Thyroid gland (tissue), 4 donors: ENCODE measurements at regions not wholly inside any gene's neighbourhood (a gene's known extent, or its start where the extent isn't known, plus 50 kb on each side); places are given as distances from the start of the nearest gene placed in this dataset.
"Not testable (repeated sequence)": the region's sequence is repeated elsewhere in the genome, so short reads cannot be mapped to it uniquely, and the experiment has no call there.

ENCODE experiments used
- DNase-seq, 2 donors: peaks; one replicate each; pipeline ENCODE4 v3.0.0-alpha.2; 2019
- H3K27ac ChIP-seq, 3 donors: fragments of 200-600 bp; sonication (generic); 1 replicate in 2 of 3; 2 replicates in 1 of 3; pipeline ENCODE4 v1.5.1; 2016 to 2019; ENCODE audit warnings: mild to moderate bottlenecking in 1 of 3, moderate library complexity in 1 of 3
- H3K27me3 ChIP-seq: fragments of 200-600 bp; sonication (generic); one replicate; pipeline ENCODE4 v1.5.1; 2019
- H3K36me3 ChIP-seq, 2 donors: fragments of 200-600 bp; sonication (generic); one replicate each; pipeline ENCODE4 v1.5.1; 2016 to 2019
- H3K4me1 ChIP-seq, 2 donors: fragments of 200-600 bp; sonication (generic); one replicate each; pipeline ENCODE4 v1.5.1; 2017 to 2019
- H3K4me3 ChIP-seq, 3 donors: fragments of 200-600 bp; sonication (generic); replicated peaks in 1 of 3; 1 replicate in 2 of 3; 2 replicates in 1 of 3; pipeline ENCODE4 v1.5.1; 2016; ENCODE audit warnings: mild to moderate bottlenecking in 1 of 3
- H3K9me3 ChIP-seq: fragments of 200-600 bp; sonication (generic); one replicate; pipeline ENCODE4 v1.5.1; 2017
- CTCF ChIP-seq, 6 experiments: fragments of 200-600 bp in 3 of 6; fragments of 450-650 bp in 3 of 6; sonication (generic) in 3 of 6; IDR thresholded peaks; one replicate each; pipeline ENCODE4 v1.5.1; 2016 to 2019; ENCODE audit warnings: antibody characterized with exemption in 6 of 6, mild to moderate bottlenecking in 2 of 6, inconsistent platforms in 1 of 6, moderate library complexity in 1 of 6
- POLR2A ChIP-seq, 2 donors: fragments of 450-650 bp; IDR thresholded peaks; one replicate each; pipeline ENCODE4 v1.6.1; 2017; ENCODE audit warnings: antibody characterized with exemption in 2 of 2, mild to moderate bottlenecking in 2 of 2, moderate library complexity in 1 of 2
- WGBS, 2 donors: methylation state at CpG; one replicate each; pipeline ENCODE4 v1.1.5; 2017; 5-methylcytosine and 5-hydroxymethylcytosine counted together
- intact Hi-C: fragments of 100-400 bp; cut with DNase I; formaldehyde crosslinking; loops from one replicate; pipeline ENCODE4 v1.15.1; 2023

- intact Hi-C loops = no loop called here
- no peaks in the 10 kb centered on the region for H3K9me3 ChIP-seq
- 52 to 68% methylated on average over 11 of the region's 11 CpGs for WGBS, 2 donors
Measured at GRCh38 chr13:33678906-33679657, 138.9 kb upstream of the RFC3 start.

GRCh38 chr13:33679658-33680012, 138.3 kb upstream of the RFC3 start:
- Histone ChIP-seq H3K27ac (no peak overlapping the region), H3K36me3 (no peaks in the 10 kb centered on the region), H3K4me3 (no peak overlapping the region), H3K27me3 (no peaks in the 10 kb centered on the region), H3K4me1 (peaks cover 0 to 10% of the 10 kb centered on the region in 2 donors), H3K9me3 (no peaks in the 10 kb centered on the region)
- 97 to 100% methylated on average over 1 of the region's 1 CpG for WGBS, 2 donors
- DNase-seq = no peak
- intact Hi-C loops = no loop called here
- no peak for TF ChIP-seq CTCF (IDR thresholded peaks at IDR 0.05)
- TF ChIP-seq POLR2A (IDR thresholded peaks at IDR 0.05) = no peak

More at GRCh38 chr13:33678906-33679657, 138.9 kb upstream of the RFC3 start:
- DNase-seq = peak; percentile 13 to 42
- H3K27ac ChIP-seq = no peak overlapping the region
- H3K4me3 ChIP-seq = no peak overlapping the region
- TF ChIP-seq CTCF (IDR thresholded peaks at IDR 0.05) (no peak), POLR2A (IDR thresholded peaks at IDR 0.05) (no peak)
- peaks cover 0 to 10% of the 10 kb centered on the region in 2 donors for H3K4me1 ChIP-seq
- no peaks in the 10 kb centered on the region for H3K27me3 ChIP-seq
- no peaks in the 10 kb centered on the region for H3K36me3 ChIP-seq

GRCh38 chr13:33682020-33682564, 135.9 kb upstream of the RFC3 start:
- WGBS, 2 donors = 95% methylated on average over 21 to 32 of the region's 35 CpGs
- TF ChIP-seq CTCF (IDR thresholded peaks at IDR 0.05) (no peak), POLR2A (IDR thresholded peaks at IDR 0.05) (no peak)
- Histone ChIP-seq H3K36me3 (no peaks in the 10 kb centered on the region), H3K9me3 (no peaks in the 10 kb centered on the region), H3K4me1 (peaks cover 0 to 10% of the 10 kb centered on the region in 2 donors), H3K4me3 (no peak overlapping the region), H3K27ac (no peak overlapping the region), H3K27me3 (no peaks in the 10 kb centered on the region)
- intact Hi-C loops = no loop called here
- DNase-seq = no peak

GRCh38 chr13:33682646-33683045, 135.3 kb upstream of the RFC3 start:
- H3K36me3 ChIP-seq, intact Hi-C loops, H3K27me3 ChIP-seq, H3K4me3 ChIP-seq, DNase-seq, H3K27ac ChIP-seq, H3K9me3 ChIP-seq: not testable (repeated sequence)
- 75 to 92% methylated on average over 5 of the region's 5 CpGs for WGBS, 2 donors
- peaks cover 0 to 10% of the 10 kb centered on the region in 2 donors for H3K4me1 ChIP-seq

- WGBS, 2 donors = 86 to 87% methylated on average over 5 of the region's 5 CpGs
- DNase-seq = no peak
- H3K9me3 ChIP-seq = no peaks in the 10 kb centered on the region
- H3K27ac ChIP-seq = no peak overlapping the region
- peaks cover 0 to 10% of the 10 kb centered on the region in 2 donors for H3K4me1 ChIP-seq
- H3K36me3 ChIP-seq = no peaks in the 10 kb centered on the region
- TF ChIP-seq CTCF (IDR thresholded peaks at IDR 0.05) (no peak), POLR2A (IDR thresholded peaks at IDR 0.05) (no peak)
- intact Hi-C loops = no loop called here
- H3K27me3 ChIP-seq = no peaks in the 10 kb centered on the region
- no peak overlapping the region for H3K4me3 ChIP-seq
Measured at GRCh38 chr13:33683376-33683775, 134.6 kb upstream of the RFC3 start.
